ENCODE measurements at regions not wholly inside any gene's neighbourhood (a gene's known extent, or its start where the extent isn't known, plus 50 kb on each side); places are given as distances from the start of the nearest gene placed in this dataset.

DNA sequence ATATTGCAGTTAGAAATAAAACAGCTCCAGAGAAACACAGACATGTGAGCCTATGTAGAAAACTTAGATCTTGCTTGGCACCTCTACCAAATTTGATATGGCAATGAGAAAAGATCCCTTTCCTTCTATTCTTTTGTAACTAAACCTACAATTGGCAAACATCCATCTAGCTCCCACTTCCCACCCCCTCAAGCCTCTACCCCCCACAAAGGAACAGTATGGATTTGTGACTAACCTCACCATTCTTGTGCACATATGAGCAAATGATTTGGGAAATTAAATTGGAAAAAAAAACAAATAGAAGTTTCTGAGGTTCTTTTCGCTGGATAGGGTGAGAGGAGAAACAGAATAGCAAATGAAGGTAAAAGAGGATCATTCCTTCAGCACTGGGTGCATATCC lies 85.8 kb upstream of the TIAM2 start:
- Histone ChIP-seq H3K36me3 (no peaks in the 10 kb centered on the region), H3K4me1 (no peaks in the 10 kb centered on the region), H3K9me3 (no peaks in the 10 kb centered on the region), H3K4me3 (replicated peaks in 1 of 3) (no peak overlapping the region), H3K27ac (no peak overlapping the region), H3K27me3 (no peaks in the 10 kb centered on the region)
- WGBS, 2 donors = 95 to 100% methylated on average over 1 of the region's 1 CpG
- DNase-seq = no peak
- TF ChIP-seq POLR2A (IDR thresholded peaks at IDR 0.05) = no peak
- TF ChIP-seq, protein P1, sequence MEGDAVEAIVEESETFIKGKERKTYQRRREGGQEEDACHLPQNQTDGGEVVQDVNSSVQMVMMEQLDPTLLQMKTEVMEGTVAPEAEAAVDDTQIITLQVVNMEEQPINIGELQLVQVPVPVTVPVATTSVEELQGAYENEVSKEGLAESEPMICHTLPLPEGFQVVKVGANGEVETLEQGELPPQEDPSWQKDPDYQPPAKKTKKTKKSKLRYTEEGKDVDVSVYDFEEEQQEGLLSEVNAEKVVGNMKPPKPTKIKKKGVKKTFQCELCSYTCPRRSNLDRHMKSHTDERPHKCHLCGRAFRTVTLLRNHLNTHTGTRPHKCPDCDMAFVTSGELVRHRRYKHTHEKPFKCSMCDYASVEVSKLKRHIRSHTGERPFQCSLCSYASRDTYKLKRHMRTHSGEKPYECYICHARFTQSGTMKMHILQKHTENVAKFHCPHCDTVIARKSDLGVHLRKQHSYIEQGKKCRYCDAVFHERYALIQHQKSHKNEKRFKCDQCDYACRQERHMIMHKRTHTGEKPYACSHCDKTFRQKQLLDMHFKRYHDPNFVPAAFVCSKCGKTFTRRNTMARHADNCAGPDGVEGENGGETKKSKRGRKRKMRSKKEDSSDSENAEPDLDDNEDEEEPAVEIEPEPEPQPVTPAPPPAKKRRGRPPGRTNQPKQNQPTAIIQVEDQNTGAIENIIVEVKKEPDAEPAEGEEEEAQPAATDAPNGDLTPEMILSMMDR (IDR thresholded peaks at IDR 0.05) = no peak
- intact Hi-C loops (cut with DNase I) = no loop called here

DNA sequence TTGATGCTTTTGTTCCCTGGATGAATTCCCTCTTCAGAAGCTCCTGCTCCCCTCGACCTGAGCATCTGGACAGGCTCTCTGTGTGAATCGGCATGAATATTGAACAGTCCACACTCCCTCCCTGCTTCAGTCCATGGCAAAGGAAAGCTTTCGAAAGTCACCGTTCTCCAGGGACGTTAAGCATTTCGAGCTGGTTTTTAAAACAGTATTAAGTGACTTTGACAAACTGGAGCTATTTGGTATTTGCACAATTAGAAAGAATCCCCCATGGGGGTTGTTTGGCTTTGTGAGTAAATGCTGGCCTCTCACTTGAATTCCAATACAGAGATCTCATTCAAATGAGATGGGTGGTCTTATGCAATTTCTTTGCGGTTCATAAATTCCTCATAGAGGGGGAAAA lies 85.3 kb upstream of the TIAM2 start:
- Histone ChIP-seq H3K9me3 (no peaks in the 10 kb centered on the region), H3K36me3 (no peaks in the 10 kb centered on the region), H3K4me1 (no peaks in the 10 kb centered on the region), H3K27ac (no peak overlapping the region), H3K27me3 (no peaks in the 10 kb centered on the region), H3K4me3 (replicated peaks in 1 of 3) (no peak overlapping the region)
- TF ChIP-seq, protein P1 (IDR thresholded peaks at IDR 0.05) = no peak
- TF ChIP-seq POLR2A (IDR thresholded peaks at IDR 0.05) = no peak
- intact Hi-C loops (cut with DNase I) = no loop called here
- DNase-seq = no peak
- 66 to 73% methylated on average over 7 of the region's 7 CpGs for WGBS, 2 donors

DNA sequence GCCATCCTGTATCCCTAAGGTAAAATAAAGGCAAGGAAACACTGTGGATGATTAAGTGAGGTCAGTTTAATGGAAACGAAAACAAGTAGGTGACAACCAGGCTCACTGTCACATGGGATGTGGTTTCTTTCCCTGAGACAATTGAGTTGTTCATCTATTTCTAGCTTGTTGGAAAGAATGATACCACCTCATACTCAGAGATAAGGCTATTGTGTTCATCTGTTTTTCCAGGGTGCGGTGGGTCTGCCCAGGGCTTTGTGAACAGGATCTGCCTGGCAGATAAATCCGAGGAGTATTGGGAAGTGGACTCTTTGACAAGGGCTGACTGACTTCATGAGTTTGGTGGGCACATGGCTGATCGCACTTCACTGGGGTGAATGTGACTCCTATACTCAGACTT lies 80.8 kb upstream of the TIAM2 start:
- H3K9me3 ChIP-seq = no peaks in the 10 kb centered on the region
- 89 to 98% methylated on average over 3 to 4 of the region's 4 CpGs for WGBS, 2 donors
- intact Hi-C loops (cut with DNase I) = no loop called here
- H3K27me3 ChIP-seq = no peaks in the 10 kb centered on the region
- DNase-seq = no peak
- H3K36me3 ChIP-seq = no peaks in the 10 kb centered on the region
- H3K4me3 ChIP-seq (replicated peaks in 1 of 3) = no peak overlapping the region
- no peaks in the 10 kb centered on the region for H3K4me1 ChIP-seq
- TF ChIP-seq, protein P1 (IDR thresholded peaks at IDR 0.05) = no peak
- TF ChIP-seq POLR2A (IDR thresholded peaks at IDR 0.05) = no peak
- no peak overlapping the region for H3K27ac ChIP-seq

DNA sequence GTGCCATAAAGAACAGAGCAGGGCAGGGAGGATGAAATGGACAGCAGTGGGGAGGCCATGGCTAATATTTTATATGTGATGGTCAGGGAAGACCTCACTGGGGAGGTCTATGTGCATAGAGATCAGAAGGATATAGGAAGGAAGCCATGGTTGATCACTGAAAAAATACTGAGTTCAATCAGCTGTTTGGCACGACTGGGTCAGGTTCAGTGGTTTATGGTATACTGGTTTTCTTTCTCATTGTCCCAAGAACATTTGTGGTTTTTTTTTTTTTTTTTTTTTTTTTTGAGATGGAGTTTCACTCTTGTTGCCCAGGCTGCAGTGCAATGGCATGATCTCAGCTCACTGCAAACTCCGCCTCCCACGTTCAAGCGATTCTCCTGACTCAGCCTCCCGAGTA lies 78.3 kb upstream of the TIAM2 start:
- DNase-seq = no peak
- H3K27me3 ChIP-seq = no peaks in the 10 kb centered on the region
- H3K9me3 ChIP-seq = no peaks in the 10 kb centered on the region
- H3K36me3 ChIP-seq = no peaks in the 10 kb centered on the region
- no peak overlapping the region for H3K27ac ChIP-seq
- no peak overlapping the region for H3K4me3 ChIP-seq (replicated peaks in 1 of 3)
- no peaks in the 10 kb centered on the region for H3K4me1 ChIP-seq
- intact Hi-C loops (cut with DNase I) = no loop called here
- TF ChIP-seq, protein P1 (IDR thresholded peaks at IDR 0.05) = no peak
- TF ChIP-seq POLR2A (IDR thresholded peaks at IDR 0.05) = no peak
- WGBS, 2 donors = 85 to 87% methylated on average over 5 of the region's 5 CpGs

DNA sequence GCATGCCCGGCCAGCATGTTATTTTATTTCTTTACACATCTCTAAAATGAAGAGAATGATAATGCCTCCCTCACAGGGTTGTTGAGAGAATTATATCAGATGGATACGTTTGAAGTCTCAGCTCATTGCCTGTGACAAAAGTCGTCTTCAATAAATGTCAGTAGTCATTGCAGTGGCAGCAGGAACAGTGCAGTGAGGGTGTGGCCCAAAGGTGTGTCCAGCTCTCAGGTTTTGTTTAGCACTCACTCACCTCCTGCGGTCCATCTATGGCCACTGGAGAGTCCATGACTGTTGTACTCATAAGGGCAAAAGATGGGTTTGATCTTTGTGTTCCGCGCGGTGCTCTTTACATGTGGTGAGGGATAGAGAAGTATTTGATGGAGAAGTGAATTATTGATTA lies 77.2 kb upstream of the TIAM2 start:
- no peak overlapping the region for H3K4me3 ChIP-seq (replicated peaks in 1 of 3)
- H3K4me1 ChIP-seq = no peaks in the 10 kb centered on the region
- DNase-seq = no peak
- TF ChIP-seq, protein P1 (IDR thresholded peaks at IDR 0.05) = no peak
- no peak for TF ChIP-seq POLR2A (IDR thresholded peaks at IDR 0.05)
- no peaks in the 10 kb centered on the region for H3K27me3 ChIP-seq
- H3K36me3 ChIP-seq = no peaks in the 10 kb centered on the region
- no peaks in the 10 kb centered on the region for H3K9me3 ChIP-seq
- WGBS, 2 donors = 94 to 95% methylated on average over 7 of the region's 7 CpGs
- no peak overlapping the region for H3K27ac ChIP-seq
- intact Hi-C loops (cut with DNase I) = no loop called here
